ENCODE measurements at regions not wholly inside any gene's neighbourhood (a gene's known extent, or its start where the extent isn't known, plus 50 kb on each side); places are given as distances from the start of the nearest gene placed in this dataset.
"Not testable (repeated sequence)": the region's sequence is repeated elsewhere in the genome, so short reads cannot be mapped to it uniquely, and the experiment has no call there.

DNA sequence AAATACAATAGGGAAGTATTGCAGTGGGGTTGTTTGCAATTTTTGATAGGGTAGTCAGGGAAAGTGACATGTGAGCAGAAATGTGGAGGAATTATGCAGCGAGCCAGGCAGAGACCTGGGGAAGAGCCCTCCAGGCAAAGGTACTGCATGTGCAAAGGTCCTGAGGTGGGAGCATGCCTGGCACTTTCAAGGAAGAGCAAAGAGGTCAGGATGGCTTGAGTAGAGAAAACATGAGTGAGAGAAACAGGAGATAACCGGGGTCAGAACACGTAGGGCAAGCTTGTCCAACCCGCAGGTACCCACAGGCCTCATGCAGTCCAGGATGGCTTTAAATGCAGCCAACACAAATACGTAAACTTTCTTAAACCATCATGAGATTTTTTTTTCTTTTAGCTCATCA, 71.0 kb downstream of the COQ2 start:
- DNase-seq (ENCODE audit: low read depth, low spot score): no peak

DNA sequence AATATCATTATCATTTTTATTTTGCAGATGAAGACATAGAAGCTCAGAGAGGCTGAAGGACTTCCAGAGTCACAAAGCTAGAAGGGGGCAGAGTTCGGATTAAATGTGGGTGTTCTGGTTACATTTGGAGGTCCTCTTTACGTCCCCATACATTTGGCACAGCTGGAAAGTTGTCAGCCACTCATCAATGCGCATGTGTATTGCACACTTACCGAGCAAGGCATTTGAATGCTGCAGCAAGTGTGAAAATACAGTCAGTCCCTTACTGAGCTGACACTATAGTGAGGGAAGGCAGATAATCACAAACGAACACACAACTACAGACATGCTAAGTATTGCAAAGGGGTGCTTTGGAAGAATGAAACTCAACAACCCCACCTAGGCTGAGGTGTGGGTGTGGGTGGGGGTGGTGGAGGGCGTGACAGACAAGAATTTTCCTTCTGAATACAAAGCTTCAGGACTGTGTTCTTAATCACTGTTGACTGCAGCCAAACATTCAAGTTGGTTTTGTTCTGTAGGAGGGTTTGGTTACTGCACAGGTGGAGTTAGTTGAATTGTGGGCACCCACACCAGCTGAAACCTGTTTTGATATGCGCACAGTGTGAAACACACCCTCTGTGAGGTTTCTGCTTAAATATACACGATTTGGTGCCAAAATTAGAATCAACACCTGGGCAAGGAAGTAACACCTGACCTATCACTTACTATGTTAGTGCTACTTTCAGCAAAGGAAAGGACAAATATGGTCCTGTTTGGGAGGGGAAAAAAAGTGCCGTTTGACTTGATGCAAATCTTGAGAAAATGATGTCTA, 72.4 kb downstream of the COQ2 start:
- DNase-seq (ENCODE audit: low read depth, low spot score): no peak

DNA sequence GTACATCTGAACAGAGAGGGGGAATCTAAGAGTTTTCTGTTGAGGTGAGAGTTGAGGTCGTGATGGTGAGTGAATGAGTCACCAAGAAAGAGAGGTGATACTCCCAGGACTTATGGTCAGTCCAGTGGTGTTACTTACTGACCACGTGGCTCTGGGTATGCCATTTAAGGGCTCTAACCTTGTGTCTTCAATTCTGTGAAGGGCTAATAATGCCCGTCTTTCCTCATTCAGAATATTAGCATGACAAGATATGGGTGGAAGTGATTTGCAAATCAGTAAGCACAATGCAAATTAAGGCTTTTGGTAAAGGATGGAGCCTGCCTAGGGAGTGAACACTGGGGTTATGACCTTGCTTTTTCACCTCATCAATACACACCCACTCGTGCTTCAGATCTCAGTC, 75.2 kb downstream of the COQ2 start:
- no peak for DNase-seq (ENCODE audit: low read depth, low spot score)

DNA sequence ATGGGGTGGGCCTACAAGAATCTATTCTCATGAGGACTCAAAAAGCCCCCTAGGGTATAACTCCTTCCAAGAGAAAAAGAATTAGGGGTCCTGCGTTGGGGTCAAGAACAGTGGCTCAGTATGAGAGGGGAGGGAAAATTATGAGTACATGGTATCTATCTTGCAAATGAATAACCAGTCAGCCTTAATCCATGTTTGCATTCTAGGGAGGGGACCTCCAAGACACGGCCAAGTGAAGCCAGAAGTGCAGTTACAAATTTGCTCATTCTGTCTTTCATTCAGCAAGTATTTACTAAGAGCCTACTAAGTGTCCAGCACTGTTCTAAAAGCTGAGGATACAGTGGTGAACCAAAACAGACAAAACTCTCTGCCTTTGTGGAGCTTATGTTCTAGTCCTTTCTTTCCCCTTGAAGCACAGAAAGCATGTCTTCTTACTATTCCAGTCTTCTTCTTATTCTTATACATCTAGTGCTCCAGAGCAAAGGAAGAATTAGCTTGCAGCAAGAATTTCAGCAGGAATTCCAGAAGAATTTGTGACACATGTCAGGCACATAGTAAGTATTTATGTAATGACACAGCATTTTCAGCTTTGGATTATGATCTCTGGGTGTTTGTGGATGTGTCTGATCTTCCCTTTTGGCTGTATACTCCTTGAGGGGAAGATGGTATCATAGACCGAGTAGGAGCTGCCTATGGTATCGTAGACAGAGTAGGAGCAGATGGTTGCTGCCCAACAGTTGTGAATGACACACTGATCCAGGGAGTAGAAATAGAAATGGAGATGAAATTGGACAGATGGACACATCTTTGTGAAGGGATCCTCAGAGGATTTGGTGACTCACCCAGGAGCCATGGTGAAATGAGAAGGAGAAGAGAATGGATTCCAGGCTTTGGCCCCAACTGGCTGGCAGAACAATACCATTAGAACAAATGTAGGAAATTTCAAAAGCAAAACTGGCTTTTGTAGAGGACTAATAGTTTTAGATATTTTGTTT, 75.9 kb downstream of the COQ2 start:
- no peak for DNase-seq (ENCODE audit: low read depth, low spot score)

DNA sequence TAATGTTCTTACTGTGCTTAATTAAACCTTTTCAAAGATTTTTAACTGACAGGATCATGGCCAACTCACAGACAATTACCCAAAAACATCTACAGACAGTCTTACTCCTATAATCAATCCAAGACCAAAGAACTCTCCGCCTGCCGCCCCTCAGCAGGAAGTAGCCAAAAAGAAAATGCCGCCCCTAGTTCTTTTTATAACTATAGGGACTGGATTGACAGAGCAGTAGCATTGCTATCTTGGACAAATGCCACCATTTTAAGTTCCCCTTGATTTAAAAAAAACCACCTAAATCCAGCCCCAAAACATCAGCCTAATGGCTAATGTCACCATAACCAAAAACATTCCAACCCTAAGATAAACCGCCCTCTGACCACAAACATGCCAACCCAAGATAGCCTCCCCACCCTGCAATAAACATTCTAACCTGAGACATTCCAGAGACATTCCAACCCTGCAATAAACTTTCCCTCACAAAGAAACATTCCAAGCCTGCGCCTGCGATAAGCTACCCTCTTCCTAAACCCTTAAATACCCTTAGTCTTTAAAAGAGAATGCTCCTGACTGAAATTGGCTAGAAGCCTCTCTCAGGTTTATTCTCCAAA, 77.0 kb downstream of the COQ2 start:
- DNase-seq (ENCODE audit: low read depth, low spot score): peak; percentile 88

DNA sequence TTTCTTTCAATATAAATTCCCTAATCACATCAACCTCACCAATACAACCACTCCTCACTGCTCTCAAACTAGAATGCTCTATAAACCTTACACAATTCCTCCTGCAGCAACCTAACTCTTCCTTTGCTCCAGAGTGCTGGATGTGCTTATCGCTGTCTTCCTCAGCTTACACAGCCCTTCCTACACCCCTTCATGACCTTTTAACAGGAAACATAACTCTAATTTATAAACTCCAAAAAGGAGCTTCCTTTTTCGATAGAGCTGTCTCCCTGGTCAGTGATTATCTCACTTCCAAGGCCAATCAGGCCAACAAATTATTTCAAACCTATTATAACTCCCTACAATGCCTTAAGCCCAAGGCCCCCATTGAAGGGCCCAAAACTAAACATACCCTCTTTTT, 78.8 kb downstream of the COQ2 start:
- no peak for DNase-seq (ENCODE audit: low read depth, low spot score)

DNA sequence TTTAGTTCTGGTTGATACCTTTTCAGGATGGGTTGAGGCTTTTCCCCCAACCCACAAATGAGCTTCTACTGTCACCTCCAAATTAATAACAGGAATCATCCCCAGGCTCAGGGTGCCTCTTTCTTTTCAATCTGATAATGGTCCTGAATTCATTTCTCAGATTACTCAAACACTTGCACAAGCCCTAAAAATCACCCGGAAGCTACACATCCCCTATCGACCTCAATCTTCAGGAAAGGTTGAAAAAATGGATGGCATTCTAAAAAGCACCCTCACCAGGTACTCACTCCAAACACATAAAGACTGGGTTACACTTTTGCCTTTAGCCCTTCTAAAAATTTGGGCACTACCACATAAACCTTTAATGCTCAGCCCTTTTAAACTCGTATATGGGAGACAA, 79.9 kb downstream of the COQ2 start:
- DNase-seq (ENCODE audit: low read depth, low spot score): no peak

DNA sequence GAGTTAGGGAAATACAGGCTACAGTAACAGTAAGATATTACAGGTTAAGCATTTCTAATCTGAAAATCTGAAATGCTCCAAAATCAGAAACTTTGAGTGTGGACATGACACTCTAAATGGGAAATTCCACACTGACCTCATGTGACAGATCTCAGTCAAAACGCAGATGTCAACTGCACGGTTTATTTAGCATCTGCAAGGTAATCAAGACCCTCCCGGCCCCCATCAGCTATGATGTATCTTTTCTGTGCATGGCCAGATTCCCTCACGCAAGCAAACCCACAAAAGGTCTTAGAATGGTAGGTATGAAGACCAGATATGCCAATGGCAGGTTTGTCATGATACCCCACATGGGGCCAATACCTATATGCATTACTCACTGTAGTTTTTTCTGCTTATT, 82.8 kb downstream of the COQ2 start:
- DNase-seq (ENCODE audit: low read depth, low spot score): no peak

DNA sequence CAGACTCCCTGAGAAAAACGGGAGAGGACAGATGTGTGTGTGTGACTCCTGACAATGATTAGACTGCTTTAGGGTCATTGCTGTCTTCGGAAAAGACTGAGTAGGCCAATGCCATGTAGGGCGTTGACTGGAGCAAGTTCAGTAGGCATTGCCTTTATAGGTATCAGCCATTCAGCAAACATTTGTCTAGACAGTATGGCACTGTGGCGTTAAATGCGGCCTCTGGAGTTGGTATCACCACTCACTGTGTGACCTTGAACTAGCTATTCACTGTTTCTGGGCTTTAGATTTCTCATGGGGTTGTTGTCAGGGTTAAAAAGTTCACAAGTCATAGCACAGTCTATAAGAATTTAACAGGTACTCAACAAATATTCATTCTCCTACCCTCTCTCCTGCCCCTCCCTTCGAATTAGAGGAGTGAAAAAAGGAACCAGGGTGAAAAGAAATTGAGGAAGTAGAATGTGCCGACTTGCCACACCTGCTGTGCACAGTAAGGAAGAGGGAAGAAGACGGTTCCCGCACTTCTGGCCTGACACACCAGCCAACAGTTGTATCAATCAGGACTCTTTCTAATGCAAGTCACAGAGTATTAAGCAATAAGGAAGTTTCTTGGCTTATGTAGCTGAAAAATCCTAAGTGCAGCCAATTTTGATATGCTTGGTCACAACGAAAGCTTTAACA, 83.2 kb upstream of the PLAC8 start:
- DNase-seq (ENCODE audit: low read depth, low spot score): peak; percentile 10

DNA sequence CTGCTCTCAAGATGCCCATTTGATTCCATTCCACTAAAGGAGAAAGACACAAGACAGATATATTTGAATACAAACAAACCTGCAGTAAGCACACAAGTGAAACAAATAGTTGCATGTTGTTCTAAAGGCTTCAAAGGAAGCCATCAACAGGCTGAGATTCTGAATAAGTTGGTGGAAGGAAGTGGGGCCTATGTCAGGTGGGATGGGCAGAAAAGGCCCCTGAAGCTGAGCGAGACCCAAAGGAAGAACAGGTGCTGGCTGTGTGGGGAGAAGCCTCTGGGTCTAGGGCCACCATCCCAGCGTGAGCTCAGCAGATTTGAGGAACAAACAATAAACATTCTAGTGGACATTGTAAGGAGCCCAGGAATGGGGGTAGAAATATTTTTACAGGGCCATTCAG, 82.4 kb upstream of the PLAC8 start:
- no peak for DNase-seq (ENCODE audit: low read depth, low spot score)

DNA sequence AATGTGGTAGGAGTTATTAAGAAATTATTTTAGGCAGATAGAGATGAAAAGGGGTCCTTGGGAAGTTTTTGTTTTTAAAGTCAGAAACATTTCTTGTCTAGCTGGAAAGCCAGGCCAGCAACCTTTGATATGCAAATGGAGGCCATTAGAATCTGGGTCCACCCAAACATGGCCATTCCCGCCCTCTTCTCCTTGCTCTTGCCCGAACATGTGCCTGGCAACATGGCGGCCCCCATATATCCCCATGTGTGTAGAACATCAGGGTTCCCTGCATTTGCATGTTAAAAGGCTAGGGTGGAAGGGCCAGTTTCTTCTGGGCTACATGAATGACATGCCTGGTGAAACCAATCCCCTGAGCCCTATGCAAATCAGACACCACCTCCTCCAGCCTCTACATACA, 80.7 kb upstream of the PLAC8 start:
- no peak for DNase-seq (ENCODE audit: low read depth, low spot score)

DNA sequence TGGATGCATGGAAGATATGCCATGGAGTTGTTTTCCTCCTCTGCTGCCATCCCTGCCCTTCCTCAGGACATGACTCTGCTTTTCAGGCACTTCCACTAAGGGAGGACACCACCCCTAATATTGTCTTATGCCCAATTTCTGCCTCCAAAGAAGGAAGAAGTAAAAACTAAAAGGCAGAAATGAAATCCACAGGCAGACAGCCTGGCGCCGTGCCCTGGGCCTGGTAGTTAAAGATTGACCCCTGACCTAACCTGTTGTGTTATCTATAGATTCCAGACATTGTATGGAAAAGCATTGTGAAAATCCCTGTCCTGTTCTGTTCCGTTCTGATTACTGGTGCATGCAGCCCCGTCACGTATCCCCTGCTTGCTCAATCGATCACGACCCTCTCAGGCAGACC, 80.1 kb upstream of the PLAC8 start:
- DNase-seq (ENCODE audit: low read depth, low spot score): not testable (repeated sequence)

DNA sequence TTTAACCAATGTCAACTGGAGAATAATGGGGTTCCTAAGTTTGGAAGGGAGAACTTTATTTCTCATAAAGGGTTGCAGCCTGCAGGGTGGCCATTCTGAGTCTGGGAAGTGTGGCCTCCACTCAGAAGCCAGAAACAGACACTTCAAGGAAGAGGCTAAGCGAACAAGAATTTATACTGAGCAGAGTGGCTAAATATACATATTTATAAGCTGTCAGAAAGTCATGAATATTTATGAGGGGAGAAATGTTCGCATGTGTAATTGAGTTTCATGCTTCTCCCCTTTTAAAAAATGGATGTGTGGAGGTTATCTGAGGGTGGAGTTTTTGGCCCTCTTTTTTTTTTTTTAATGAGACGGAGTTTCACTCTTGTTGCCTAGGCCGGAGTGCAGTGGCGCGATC, 78.1 kb upstream of the PLAC8 start:
- no peak for DNase-seq (ENCODE audit: low read depth, low spot score)

DNA sequence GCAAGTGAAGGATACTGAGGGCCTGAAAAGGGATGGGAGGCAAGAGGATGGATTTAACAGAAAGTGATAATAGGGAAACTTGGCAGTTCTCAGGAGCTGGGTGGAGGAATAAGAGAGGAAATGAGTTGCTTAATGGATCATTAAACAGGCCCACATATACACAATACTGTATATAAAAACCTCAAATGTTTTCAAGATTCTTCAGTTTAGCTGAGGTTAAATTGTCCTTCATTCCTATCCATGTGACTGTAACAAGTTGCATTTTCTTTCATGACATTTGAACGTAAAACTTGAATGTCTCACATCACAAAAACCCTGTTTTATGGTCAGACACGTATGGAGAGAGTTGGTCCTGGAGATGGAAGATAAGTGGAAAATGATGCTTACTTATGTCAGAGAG, 76.5 kb upstream of the PLAC8 start:
- DNase-seq (ENCODE audit: low read depth, low spot score): no peak

DNA sequence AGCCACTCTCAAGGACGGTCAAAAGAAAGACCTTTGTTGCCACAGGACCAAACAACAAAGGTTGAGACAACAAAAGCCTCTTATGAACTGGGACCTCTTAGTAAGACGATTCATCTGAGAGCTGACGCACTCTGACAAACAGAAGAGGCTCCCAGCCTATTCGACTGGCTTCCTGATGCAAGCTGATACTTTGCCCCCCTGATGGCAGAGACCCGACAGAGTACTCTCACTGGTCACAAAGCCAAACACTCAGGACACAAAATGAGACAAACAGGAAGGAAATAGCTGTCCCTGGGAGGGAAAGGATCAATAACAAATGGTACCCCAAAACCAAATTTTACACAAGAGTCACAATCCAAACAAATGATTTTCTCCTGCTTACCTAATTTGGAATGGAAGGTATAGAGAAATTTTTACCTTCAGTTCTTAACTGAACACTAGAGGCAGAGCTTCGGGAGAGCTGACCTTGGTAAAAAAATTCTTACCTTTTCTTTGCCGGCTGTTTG, 75.2 kb upstream of the PLAC8 start:
- peak; percentile 18 for DNase-seq (ENCODE audit: low read depth, low spot score)

DNA sequence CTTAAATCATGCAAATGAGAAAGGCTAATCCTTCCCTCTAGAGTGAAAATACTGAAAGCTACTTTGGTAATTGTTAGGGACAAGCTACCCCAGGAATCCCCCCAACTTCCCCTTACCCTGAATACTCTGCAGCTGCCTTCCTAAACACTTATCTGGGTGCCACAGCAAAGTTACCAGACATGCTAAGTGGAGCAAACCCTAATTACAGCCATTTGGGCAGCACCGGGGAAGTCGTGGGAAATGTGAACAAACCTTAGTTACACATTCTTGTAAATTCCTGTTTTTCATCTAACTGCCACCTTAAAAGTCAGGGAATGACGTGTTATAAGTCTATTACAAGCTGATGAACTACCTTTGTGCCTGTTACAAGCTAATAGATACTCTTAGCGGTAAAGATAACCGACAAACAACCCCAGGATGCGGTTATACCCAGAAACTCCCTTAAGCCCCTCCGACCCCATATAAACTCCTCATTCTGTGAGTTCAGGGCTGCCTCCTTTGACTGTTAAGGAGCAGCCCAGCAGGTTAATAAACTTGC, 66.0 kb upstream of the PLAC8 start:
- DNase-seq (ENCODE audit: low read depth, low spot score): no peak

DNA sequence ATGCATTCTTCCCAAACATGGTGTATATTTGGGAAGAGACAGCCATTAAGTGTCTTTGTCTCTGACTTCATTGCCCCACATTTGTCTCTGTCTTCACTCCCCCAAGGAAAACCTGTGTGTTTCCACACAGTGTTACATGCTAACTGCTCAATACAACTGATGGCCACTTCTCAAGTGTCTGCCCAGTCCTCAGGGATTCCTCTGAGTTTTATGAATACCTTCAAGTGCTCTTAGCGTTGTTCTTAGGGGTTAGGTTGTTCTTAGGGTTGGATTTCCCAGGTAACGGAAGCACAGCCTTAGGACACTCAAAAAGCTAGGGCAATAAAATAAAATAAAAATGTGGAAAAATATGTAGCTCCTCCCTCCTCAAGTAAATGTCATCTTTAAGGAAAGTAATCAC, 64.7 kb upstream of the PLAC8 start:
- DNase-seq (ENCODE audit: low read depth, low spot score): no peak

DNA sequence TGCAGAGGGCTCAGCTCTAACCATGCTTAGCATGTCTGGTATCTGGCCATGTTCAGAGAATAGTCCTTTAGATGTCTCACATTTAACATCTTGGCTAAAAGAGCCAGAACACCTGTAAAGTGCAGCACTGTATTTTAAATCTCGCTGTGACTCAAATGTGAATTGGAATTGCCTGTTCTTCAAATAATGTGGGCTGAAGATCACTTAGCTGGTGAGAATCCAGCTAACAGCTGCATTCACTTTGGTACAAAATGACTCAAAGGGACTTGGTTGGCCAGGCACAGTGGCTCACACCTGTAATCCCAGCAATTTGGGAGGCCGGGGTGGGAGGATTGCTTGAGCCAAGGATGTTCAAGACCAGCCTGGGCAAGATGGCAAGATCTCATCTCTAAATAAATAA, 63.5 kb upstream of the PLAC8 start:
- DNase-seq (ENCODE audit: low read depth, low spot score): no peak

DNA sequence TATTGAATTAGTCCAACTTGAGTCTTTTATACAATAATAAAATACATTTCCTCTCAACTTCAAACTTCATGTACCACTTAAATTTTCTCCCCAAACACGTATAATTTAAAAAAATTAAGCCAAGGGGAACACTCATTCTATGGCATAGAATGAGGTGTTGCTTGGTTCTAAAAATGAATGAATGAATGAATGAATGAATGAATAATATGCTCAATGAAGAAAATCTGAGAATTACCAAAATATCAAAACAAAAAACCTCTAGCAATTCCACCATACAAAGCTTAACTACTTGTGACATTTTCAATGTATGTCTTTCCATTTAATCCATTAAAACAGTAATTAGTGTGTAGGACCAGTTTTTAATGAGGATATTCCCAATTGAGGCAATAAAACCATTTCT, 62.7 kb upstream of the PLAC8 start:
- DNase-seq (ENCODE audit: low read depth, low spot score): no peak

DNA sequence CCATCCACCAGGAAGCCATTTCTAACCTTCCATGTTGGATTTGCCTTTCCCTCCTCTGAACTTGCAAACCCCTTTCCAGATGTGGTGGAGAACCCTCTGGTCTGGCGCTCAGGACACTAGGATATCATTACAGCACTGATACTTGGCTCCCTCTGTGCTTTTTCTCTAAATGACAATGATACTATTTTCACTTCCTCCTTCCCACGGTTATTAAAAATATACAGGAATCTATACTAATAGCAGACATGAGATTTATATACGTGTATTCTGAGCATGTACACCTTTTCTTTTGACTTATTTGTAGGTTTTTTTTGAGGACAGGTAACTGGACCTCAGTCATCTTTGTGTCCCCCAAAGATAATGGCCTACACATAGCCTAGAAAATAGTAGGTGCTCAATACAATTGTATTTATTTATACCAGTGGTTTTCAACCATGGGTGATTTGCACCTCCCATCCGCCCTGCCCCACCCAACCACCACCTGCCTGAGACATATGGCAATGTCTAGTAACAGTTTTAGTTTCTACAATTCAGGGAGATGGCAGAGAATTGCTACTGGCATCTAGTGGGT, 60.4 kb upstream of the PLAC8 start:
- no peak for DNase-seq (ENCODE audit: low read depth, low spot score)

DNA sequence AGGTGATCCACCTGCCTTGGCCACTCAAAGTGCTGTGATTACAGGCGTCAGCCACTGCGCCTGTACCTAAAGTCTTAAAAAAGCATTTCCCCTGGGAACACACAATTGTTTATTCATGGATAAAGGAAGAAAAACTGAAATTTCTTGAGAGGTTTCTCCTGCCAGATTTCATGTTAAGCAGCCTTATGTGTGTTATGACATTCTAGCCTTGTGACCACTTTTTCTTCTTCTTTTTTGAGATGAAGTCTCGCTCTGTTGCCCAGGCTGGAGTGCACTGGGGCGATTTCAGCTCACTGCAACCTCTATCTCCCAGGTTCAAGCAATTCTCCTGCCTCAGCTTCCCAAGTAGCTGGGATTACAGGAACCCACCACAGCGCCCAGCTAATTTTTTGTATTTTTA, 57.8 kb upstream of the PLAC8 start:
- DNase-seq (ENCODE audit: low read depth, low spot score): no peak

Data from ELF-1 (cell line).